Head of caudate nucleus (tissue), 42 donors: ENCODE measurements at regions not wholly inside any gene's neighbourhood (a gene's known extent, or its start where the extent isn't known, plus 50 kb on each side); places are given as distances from the start of the nearest gene placed in this dataset.

ENCODE experiments used
- DNase-seq, 42 donors: peaks; one replicate each; pipeline versions ENCODE4 v3.0.0 to v3.0.0-alpha.2; 2020 to 2021; ENCODE audit warnings: mixed read lengths in 7 of 42
- intact Hi-C: fragments of 100-400 bp; cut with DNase I; formaldehyde crosslinking; loops from one replicate; pipeline ENCODE4 v1.15.0; 2022

DNA sequence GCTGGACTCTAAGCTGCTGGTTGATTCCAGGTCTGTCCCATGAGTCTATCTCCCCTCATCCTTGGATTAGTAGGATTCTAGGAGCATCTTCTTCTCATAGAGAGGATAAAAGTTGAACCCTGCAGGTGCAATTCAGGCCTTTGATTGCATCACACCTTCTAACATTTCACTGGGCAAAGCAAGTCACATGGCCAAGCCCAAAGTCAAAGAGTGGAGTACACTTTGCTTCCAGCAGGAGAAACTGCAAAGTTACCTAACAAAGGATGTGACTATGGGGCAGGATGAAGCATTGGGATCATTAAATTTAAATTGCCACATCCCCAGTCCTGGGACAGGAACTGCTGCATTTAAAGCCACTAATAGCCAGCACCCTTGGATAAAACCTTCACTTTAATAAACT lies 51.0 kb upstream of the EGFLAM start:
- intact Hi-C loops: no loop called here
- DNase-seq: no peak

GRCh38 chr5:38202741-38203140 lies 55.6 kb upstream of the EGFLAM start:
- no peak for DNase-seq
- intact Hi-C loops: no loop called here

DNA sequence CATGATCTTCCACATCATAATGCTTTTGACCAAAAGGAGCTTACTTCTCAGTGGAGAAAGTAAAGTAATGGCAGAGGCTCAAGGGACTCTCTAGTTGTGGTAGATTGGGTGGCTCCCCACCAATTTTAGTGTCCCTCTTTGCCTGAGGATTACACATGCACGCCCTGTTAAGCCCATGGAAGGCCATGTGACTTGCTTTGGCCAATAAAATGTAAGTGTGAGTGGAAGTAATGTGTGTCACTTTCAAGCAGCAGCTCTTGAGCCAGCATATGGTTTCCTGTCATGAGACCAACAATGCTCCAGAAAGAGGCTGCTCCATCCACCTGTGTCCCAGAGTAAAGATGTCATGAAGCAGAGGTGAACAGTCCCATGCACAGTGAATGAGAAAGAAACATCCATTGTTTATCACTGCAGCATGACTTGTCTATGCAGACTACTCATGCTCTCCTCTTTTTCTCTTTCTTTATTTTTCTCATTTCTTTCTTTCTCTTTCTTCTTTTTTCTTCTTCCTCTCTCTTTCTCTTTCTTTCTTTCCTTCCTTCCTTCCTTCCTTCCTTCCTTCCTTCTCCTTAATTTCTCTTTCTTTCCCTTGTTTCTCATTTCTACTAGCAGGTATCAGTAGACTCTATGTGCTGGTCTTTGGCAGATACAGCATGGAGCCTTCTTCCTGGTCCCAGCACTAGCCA lies 57.3 kb upstream of the EGFLAM start:
- intact Hi-C loops: no loop called here

DNA sequence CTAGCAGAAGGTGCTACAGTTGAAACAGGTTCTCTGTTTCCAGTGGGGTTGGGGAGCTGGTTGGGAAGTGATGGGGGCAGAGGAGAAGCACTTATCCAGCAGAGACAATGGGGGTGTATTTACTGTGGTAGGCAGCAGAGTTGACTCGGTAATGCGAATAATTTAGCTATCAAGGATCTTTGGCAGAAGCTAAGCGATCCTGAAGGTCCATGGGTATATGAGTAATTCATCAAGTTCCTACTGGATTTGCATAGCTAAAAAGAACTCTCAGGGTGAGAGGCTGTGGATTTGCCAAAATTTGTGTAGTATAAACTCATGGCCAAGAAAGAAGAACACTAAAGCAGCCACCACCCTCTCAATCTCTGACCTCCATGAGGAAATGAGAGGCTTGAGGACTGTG lies 61.2 kb upstream of the EGFLAM start:
- DNase-seq: no peak
- intact Hi-C loops: loop anchor here (10.0 kb wide), 1 partner anchor 782 kb away; no protein-coding TSS in a partner anchor

More for the DNA sequence above, 57.3 kb upstream of the EGFLAM start:
- no peak for DNase-seq

GRCh38 chr5:38193015-38193581 lies 65.3 kb upstream of the EGFLAM start:
- intact Hi-C loops: loop anchor here (5.0 to 10.0 kb wide), 2 partner anchors 356 to 778 kb away; no protein-coding TSS in a partner anchor
- DNase-seq: peak; percentile 38 to 92 (median 82)

- intact Hi-C loops: loop anchor here (5.0 to 10.0 kb wide), 2 partner anchors 354 to 777 kb away; no protein-coding TSS in a partner anchor
- DNase-seq: no peak
Observed at GRCh38 chr5:38191693-38192092, 66.7 kb upstream of the EGFLAM start.

DNA sequence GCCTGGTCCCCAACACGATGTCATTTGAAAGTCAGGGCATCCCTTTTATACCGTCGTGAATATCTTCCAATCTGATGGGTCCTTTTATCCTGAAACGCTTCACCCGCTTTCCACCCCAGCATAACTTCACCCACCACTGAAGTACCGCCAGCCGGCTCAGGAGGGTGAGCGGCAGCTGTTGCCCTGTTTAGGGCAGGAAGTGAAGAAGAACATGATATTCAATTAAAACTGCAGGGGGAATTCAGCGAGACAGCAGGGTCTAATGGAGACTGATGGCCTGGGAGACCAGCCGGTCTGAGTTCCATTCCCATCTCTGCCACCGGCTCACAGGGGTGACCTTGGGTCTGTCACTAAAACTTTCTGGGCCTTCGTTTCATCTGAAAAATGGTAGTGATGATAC lies 68.2 kb upstream of the EGFLAM start:
- intact Hi-C loops: loop anchor here (5.0 to 10.0 kb wide), 2 partner anchors 353 to 775 kb away; no protein-coding TSS in a partner anchor
- DNase-seq: no peak

DNA sequence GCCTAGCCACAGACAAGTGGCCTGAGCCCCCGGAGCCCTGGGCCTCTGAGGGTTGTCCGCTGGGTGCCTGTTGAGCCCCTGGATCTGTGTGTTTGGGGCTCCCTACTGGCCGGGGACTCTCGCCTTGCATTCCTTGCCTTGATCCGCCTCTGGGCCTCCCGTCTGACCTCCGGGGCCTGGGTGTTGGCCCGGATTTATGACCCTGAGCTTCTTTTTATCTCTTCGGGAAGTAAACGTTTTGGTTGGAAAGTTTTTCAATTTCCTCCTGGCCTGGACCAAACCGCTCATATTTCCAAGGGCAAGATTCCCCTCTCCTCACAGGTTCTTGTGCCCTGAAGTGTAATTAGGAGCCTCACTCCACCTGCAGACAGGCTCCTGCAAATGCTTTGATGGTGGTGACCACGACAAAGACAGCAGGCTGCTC lies 69.3 kb upstream of the EGFLAM start:
- intact Hi-C loops: no loop called here
- DNase-seq: no peak

DNA sequence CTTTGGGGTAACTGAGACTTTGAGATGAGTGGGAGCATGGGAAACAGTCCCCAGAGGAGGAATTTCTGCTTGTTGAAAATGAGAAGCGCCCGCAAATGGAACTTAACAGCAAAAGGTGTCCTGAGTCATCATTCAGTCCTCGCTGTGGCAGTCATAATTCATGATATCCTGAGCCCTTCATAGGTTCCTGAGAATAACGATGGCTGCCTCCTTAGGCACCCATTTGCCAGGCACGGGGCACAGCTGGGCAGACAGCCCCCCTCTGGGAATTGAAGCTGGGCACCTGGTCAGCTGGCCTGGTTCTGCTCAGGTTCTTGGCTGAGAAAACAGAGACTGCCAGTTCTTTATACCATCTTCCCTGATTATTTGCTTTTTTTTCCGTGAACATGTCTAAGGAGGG lies 69.8 kb upstream of the EGFLAM start:
- no peak for DNase-seq
- intact Hi-C loops: no loop called here

GRCh38 chr5:38187532-38187931 lies 70.8 kb upstream of the EGFLAM start:
- DNase-seq: no peak
- intact Hi-C loops: no loop called here

GRCh38 chr5:38184627-38185026 lies 73.7 kb upstream of the EGFLAM start:
- intact Hi-C loops: no loop called here
- DNase-seq: no peak

DNA sequence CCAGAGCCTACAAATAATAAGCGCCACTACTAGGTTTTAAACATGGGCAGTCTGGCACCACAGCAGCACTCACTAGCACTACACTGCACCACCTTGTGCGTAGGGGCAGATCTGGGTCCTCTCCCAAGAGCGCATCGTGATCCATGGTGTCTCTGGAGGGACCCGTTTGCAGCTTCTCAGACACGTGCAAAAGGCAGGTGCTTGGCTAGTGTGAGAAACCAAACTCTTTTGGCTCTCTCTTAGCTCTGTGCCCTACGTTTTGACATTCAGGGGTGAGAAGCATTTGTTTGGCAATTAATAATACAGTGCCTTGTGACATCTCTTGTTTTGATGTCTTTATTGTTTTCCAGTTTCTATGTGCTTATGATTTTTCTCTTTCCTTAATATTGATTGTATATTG lies 75.4 kb upstream of the EGFLAM start:
- intact Hi-C loops: no loop called here
- DNase-seq: no peak

GRCh38 chr5:38168029-38168428 lies 90.3 kb upstream of the EGFLAM start:
- intact Hi-C loops: no loop called here
- no peak for DNase-seq

DNA sequence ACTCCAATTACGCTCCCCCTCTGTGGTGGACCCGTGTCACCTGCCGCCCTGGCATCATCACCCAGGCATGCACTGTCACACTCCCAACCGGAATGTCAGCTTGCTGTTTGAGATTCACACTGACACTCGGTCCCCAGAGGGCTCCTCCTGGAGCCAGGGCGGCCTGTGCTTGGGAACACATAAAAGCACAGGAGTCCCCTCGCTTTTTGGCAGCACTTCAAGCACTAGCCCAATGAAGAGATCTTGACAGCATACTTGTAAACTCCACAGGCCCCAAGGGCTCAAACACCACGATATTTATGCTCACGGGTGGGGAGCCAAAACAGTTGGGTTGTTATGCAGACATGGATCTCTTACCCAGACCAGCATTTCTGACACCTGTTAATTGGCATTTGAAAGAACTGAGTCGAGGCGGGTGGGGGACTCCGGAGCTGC lies 90.8 kb upstream of the EGFLAM start:
- DNase-seq: no peak
- intact Hi-C loops: no loop called here

DNA sequence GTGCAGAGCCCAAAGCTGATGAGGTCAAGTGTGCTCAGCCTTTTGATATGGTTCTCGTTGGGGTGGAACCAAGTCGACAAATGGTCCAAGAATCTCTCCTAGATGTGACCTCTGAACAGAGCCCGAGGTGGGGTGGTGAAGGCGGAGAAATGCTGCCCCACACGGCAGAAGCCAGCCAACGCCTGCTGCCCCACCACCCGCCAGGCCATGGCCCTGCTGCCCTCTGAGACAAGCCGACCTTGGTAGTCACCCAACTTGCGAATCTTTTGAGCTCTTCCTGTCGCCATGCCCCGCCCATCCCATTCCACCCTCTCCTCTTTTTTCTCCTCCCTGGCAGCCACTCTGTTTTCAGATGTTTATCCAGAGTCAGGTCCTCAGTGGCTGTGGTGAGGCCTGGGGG lies 91.5 kb upstream of the EGFLAM start:
- intact Hi-C loops: no loop called here
- DNase-seq: no peak

DNA sequence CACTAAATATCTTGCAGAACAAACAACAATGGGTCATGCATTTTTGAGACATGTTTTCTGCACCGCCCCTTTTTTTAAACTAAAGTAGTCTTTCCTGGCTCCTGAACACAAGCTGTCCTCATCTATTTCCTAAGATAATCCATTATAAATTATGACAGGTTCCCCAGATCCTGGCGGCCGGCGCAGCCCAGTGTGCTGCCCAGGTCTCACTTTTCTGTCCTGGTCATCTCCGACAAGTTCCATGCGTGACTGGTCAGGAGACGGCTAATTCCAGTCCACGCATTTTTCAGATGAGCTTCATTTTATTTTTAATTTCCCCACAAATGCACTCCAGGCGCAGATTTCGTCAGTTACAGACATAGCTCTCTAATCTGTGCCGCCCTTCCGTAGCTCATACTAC lies 92.9 kb upstream of the EGFLAM start:
- no peak for DNase-seq
- intact Hi-C loops: no loop called here

GRCh38 chr5:38164776-38165399 lies 93.5 kb upstream of the EGFLAM start:
- intact Hi-C loops: no loop called here
- no peak for DNase-seq

DNA sequence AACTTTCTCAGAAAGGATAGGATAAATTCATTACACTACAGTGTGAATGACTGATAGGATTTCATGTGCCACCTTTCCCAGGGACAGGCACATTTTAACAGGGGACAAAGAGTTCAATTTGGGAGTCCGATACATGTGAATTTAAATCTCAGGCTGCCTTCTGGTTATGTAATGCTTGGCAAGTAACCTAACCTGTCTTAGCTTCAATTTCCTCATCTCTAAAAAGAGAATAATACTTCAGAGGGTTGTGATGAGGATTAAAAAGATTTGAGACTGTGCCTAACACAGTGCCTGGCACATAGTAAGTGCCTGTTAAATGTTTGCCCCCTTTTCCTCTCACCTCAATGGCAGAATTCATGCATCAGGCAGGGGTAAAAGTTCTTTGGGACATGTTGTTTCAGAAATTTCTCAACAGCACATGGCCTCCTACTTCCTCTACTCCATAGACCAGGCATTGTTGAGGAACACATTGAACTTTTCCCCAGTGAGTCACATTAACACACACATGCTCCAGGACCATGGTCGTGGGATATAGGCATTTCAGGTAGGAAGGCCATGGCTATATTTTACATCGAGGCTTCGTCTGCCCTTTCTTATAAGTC lies 94.6 kb upstream of the EGFLAM start:
- intact Hi-C loops: no loop called here
- DNase-seq: no peak

GRCh38 chr5:38162625-38163024 lies 95.7 kb upstream of the EGFLAM start:
- intact Hi-C loops: no loop called here
- DNase-seq: no peak

- intact Hi-C loops: no loop called here
Observed at GRCh38 chr5:38157024-38157423, 101.3 kb upstream of the EGFLAM start.

More at GRCh38 chr5:38157024-38157423, 101.3 kb upstream of the EGFLAM start:
- DNase-seq: no peak
